HEK293 (cell line): ENCODE measurements at regions not wholly inside any gene's neighbourhood (a gene's known extent, or its start where the extent isn't known, plus 50 kb on each side); places are given as distances from the start of the nearest gene placed in this dataset.

Experiments
- CTCF ChIA-PET: fragments of 350-600 bp; formaldehyde crosslinking; extraction: SDS; loops from one replicate; lab custom pipeline; 2021; ENCODE audit warnings: antibody characterized with exemption; lab: Yijun Ruan, JAX
- POLR2A ChIA-PET: fragments of 300-600 bp; formaldehyde crosslinking; extraction: SDS; loops from one replicate; lab custom pipeline; 2020; ENCODE audit warnings: antibody characterized with exemption, inconsistent platforms; lab: Yijun Ruan, JAX
- H3K27ac ChIP-seq: fragments of 200-500 bp; sonication (Bioruptor generic); 2 replicates; pipeline ENCODE4 v1.5.1; 2014; ENCODE audit warnings: low read depth, low read length, control low read depth, inconsistent platforms; ENCODE audit errors: extremely low read depth
- H3K36me3 ChIP-seq, 2 experiments: fragments of 200-500 bp in 1 of 2; sonication (Bioruptor generic) in 1 of 2; 1 replicate in 1 of 2; 2 replicates in 1 of 2; pipeline ENCODE4 v1.5.1; 2014 to 2017; ENCODE audit warnings: inconsistent platforms in 2 of 2, low read length in 2 of 2; ENCODE audit not compliant: control insufficient read depth in 2 of 2, insufficient read depth in 1 of 2
- H3K4me1 ChIP-seq: fragments of 200-500 bp; sonication (Bioruptor generic); 2 replicates; pipeline ENCODE4 v1.5.1; 2014; ENCODE audit warnings: mild to moderate bottlenecking, low read length, inconsistent platforms; ENCODE audit not compliant: control insufficient read depth, insufficient read depth
- H3K4me3 ChIP-seq: 2 replicates; pipeline ENCODE4 v1.5.1; 2011; ENCODE audit warnings: low read depth, mild to moderate bottlenecking, control low read depth, low read length, moderate library complexity
- H3K9me3 ChIP-seq: fragments of 200-500 bp; sonication (Bioruptor generic); 2 replicates; pipeline ENCODE4 v1.5.1; 2014; ENCODE audit warnings: low read depth, low read length, inconsistent platforms; ENCODE audit not compliant: control insufficient read depth, insufficient read depth
- ATF2 ChIP-seq: fragments of 450-650 bp; formaldehyde crosslinking; IDR thresholded peaks from 2 replicates; pipeline ENCODE4 v1.5.1; 2016; ENCODE audit warnings: missing biosample characterization, missing genetic modification characterization, low read depth
- BCL11A ChIP-seq: fragments of 450-650 bp; formaldehyde crosslinking; IDR thresholded peaks from 2 replicates; pipeline ENCODE4 v1.5.1; 2016; ENCODE audit warnings: low read depth, missing biosample characterization, missing genetic modification characterization
- FEZF1 ChIP-seq: fragments of 450-650 bp; formaldehyde crosslinking; IDR thresholded peaks from 2 replicates; pipeline ENCODE4 v1.5.1; 2016; ENCODE audit warnings: missing biosample characterization, missing genetic modification characterization
- GFI1B ChIP-seq: fragments of 450-650 bp; formaldehyde crosslinking; IDR thresholded peaks from 2 replicates; pipeline ENCODE4 v1.5.1; 2016; ENCODE audit warnings: missing biosample characterization, missing genetic modification characterization
- KLF10 ChIP-seq: fragments of 450-650 bp; IDR thresholded peaks from 2 replicates; pipeline ENCODE4 v1.5.1; 2018; ENCODE audit warnings: missing biosample characterization, mild to moderate bottlenecking, missing genetic modification characterization
- OSR2 ChIP-seq: fragments of 450-650 bp; formaldehyde crosslinking; IDR thresholded peaks from 2 replicates; pipeline ENCODE4 v1.5.1; 2016; ENCODE audit warnings: missing biosample characterization, missing genetic modification characterization
- PRDM6 ChIP-seq: fragments of 450-650 bp; formaldehyde crosslinking; IDR thresholded peaks from 2 replicates; pipeline ENCODE4 v1.5.1; 2017; ENCODE audit warnings: missing biosample characterization, missing genetic modification characterization
- SCRT1 ChIP-seq: fragments of 450-650 bp; formaldehyde crosslinking; IDR thresholded peaks from 2 replicates; pipeline ENCODE4 v1.5.1; 2016; ENCODE audit warnings: missing biosample characterization, missing genetic modification characterization, borderline replicate concordance
- ZBTB11 ChIP-seq: fragments of 450-650 bp; formaldehyde crosslinking; conservative IDR thresholded peaks from 2 replicates; pipeline ENCODE4 v1.5.1; 2016; ENCODE audit warnings: low read depth, missing biosample characterization, missing genetic modification characterization
- ZBTB17 ChIP-seq: fragments of 450-650 bp; formaldehyde crosslinking; IDR thresholded peaks from 2 replicates; pipeline ENCODE4 v1.5.1; 2016; ENCODE audit warnings: missing biosample characterization, missing genetic modification characterization
- ZBTB21 ChIP-seq: fragments of 450-650 bp; formaldehyde crosslinking; IDR thresholded peaks from 2 replicates; pipeline ENCODE4 v1.5.1; 2017; ENCODE audit warnings: missing biosample characterization, missing genetic modification characterization
- ZBTB26 ChIP-seq: fragments of 450-650 bp; formaldehyde crosslinking; optimal IDR thresholded peaks from 2 replicates; pipeline ENCODE3; 2016; ENCODE audit warnings: missing biosample characterization, mild to moderate bottlenecking, missing genetic modification characterization
- ZFP37 ChIP-seq: fragments of 450-650 bp; formaldehyde crosslinking; IDR thresholded peaks from 2 replicates; pipeline ENCODE4 v1.5.1; 2016; ENCODE audit warnings: missing biosample characterization, missing genetic modification characterization
- ZNF140 ChIP-seq: fragments of 450-650 bp; formaldehyde crosslinking; IDR thresholded peaks from 2 replicates; pipeline ENCODE4 v1.5.1; 2016; ENCODE audit warnings: missing biosample characterization, missing genetic modification characterization
- ZNF433 ChIP-seq: fragments of 450-650 bp; formaldehyde crosslinking; IDR thresholded peaks from 2 replicates; pipeline ENCODE4 v1.5.1; 2016; ENCODE audit warnings: missing biosample characterization, missing genetic modification characterization, low read depth
- ZNF48 ChIP-seq: fragments of 450-650 bp; formaldehyde crosslinking; IDR thresholded peaks from 2 replicates; pipeline ENCODE4 v1.5.1; 2016; ENCODE audit warnings: missing biosample characterization, missing genetic modification characterization
- ZNF514 ChIP-seq: fragments of 450-650 bp; formaldehyde crosslinking; IDR thresholded peaks from 2 replicates; pipeline ENCODE4 v1.5.1; 2016; ENCODE audit warnings: missing biosample characterization, missing genetic modification characterization
- ZNF529 ChIP-seq: fragments of 450-650 bp; formaldehyde crosslinking; IDR thresholded peaks from 2 replicates; pipeline ENCODE4 v1.5.1; 2017; ENCODE audit warnings: missing genetic modification characterization, missing biosample characterization; ENCODE audit not compliant: insufficient replicate concordance
- ZNF571 ChIP-seq: fragments of 450-650 bp; formaldehyde crosslinking; IDR thresholded peaks from 2 replicates; pipeline ENCODE4 v1.5.0; 2017; ENCODE audit warnings: missing biosample characterization, missing genetic modification characterization
- ZNF747 ChIP-seq: fragments of 450-650 bp; formaldehyde crosslinking; IDR thresholded peaks from 2 replicates; pipeline ENCODE4 v1.5.1; 2016; ENCODE audit warnings: missing biosample characterization, missing genetic modification characterization
- ZNF76 ChIP-seq: fragments of 450-650 bp; formaldehyde crosslinking; IDR thresholded peaks from 2 replicates; pipeline ENCODE4; 2016; ENCODE audit warnings: low read depth, missing biosample characterization, missing genetic modification characterization, borderline replicate concordance
- ZNF785 ChIP-seq: fragments of 450-650 bp; formaldehyde crosslinking; IDR thresholded peaks from 2 replicates; pipeline ENCODE4 v1.5.1; 2016; ENCODE audit warnings: missing biosample characterization, missing genetic modification characterization
- ZSCAN16 ChIP-seq: fragments of 450-650 bp; formaldehyde crosslinking; IDR thresholded peaks from 2 replicates; pipeline ENCODE4 v1.5.1; 2016; ENCODE audit warnings: missing biosample characterization, missing genetic modification characterization
- TF ChIP-seq, protein P1 (sequence below): fragments of 450-650 bp; formaldehyde crosslinking; IDR thresholded peaks from 2 replicates; pipeline ENCODE4 v1.5.1; 2016; ENCODE audit warnings: missing biosample characterization, missing genetic modification characterization
- TF ChIP-seq, protein P2 (sequence below): fragments of 450-650 bp; formaldehyde crosslinking; IDR thresholded peaks from 2 replicates; pipeline ENCODE4 v1.5.1; 2016; ENCODE audit warnings: missing biosample characterization, missing genetic modification characterization

DNA sequence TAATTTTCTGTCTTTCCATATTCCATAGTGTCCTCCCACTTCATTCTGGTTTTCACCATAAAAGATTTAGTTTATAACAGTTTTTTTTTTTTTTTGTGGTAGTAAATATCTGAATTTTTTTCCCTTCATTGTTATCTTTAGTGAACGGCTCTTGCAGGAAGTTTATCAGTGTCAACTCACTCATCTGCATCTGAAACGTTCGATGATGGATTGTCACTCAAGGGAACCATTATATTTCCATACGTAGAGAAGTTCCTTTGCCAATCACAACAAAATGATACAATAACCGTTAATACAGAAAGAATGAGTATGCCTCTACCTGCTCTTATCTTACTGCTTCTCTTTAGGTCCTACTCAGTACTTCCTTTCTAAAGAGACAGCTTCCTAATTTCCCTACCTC is 651.2 kb upstream of the KCNMB2 start (continued):
- TF ChIP-seq ZBTB11 (tag by site-specific recombination): no peak
- no peak for TF ChIP-seq ZBTB26
- TF ChIP-seq, protein P1, sequence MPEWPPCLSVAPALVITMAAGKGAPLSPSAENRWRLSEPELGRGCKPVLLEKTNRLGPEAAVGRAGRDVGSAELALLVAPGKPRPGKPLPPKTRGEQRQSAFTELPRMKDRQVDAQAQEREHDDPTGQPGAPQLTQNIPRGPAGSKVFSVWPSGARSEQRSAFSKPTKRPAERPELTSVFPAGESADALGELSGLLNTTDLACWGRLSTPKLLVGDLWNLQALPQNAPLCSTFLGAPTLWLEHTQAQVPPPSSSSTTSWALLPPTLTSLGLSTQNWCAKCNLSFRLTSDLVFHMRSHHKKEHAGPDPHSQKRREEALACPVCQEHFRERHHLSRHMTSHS: no peak
- TF ChIP-seq ATF2 (tag by site-specific recombination): no peak
- TF ChIP-seq PRDM6 (tag by site-specific recombination): no peak
- TF ChIP-seq ZFP37 (tag by site-specific recombination): no peak
- TF ChIP-seq ZBTB17 (tag by site-specific recombination): no peak
- no peak for TF ChIP-seq GFI1B (tag by site-specific recombination)
- no peak for TF ChIP-seq ZSCAN16
- TF ChIP-seq FEZF1 (tag by site-specific recombination): no peak
- no peak for TF ChIP-seq SCRT1
- TF ChIP-seq ZNF514 (tag by site-specific recombination): no peak
- no peak for TF ChIP-seq ZNF747

- no peaks in the 10 kb centered on the region for H3K9me3 ChIP-seq
- no peak overlapping the region for H3K27ac ChIP-seq
- H3K4me1 ChIP-seq: no peaks in the 10 kb centered on the region
- no peak for TF ChIP-seq ZNF76 (tag by site-specific recombination)
- TF ChIP-seq OSR2 (tag by site-specific recombination): no peak
- TF ChIP-seq ZNF571 (tag by site-specific recombination): no peak
- no peak for TF ChIP-seq BCL11A (tag by site-specific recombination)
- no peak for TF ChIP-seq ZNF48 (tag by site-specific recombination)
- TF ChIP-seq ZNF140 (tag by site-specific recombination): no peak
- no peak for TF ChIP-seq ZNF529
- TF ChIP-seq ZNF785 (tag by site-specific recombination): no peak
- no peak for TF ChIP-seq ZBTB21
- TF ChIP-seq ZNF433: no peak
- TF ChIP-seq ZNF514 (tag by site-specific recombination): no peak
- no peak for TF ChIP-seq KLF10 (tag by site-specific recombination)
- TF ChIP-seq, protein P2, sequence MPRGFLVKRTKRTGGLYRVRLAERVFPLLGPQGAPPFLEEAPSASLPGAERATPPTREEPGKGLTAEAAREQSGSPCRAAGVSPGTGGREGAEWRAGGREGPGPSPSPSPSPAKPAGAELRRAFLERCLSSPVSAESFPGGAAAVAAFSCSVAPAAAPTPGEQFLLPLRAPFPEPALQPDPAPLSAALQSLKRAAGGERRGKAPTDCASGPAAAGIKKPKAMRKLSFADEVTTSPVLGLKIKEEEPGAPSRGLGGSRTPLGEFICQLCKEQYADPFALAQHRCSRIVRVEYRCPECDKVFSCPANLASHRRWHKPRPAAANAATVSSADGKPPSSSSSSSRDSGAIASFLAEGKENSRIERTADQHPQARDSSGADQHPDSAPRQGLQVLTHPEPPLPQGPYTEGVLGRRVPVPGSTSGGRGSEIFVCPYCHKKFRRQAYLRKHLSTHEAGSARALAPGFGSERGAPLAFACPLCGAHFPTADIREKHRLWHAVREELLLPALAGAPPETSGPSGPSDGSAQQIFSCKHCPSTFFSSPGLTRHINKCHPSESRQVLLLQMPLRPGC (tag by site-specific recombination): no peak
- ChIA-PET POLR2A (no interaction called here), CTCF (interaction anchor here (0.6 kb wide), 1 partner anchor 1164 kb away, joined by 4 read pairs; no protein-coding TSS in a partner anchor)
- no peaks in the 10 kb centered on the region for H3K36me3 ChIP-seq
- no peak overlapping the region for H3K4me3 ChIP-seq
Observed at GRCh38 chr3:177886501-177886900, 649.7 kb upstream of the KCNMB2 start.
